ENCODE measurements at regions not wholly inside any gene's neighbourhood (a gene's known extent, or its start where the extent isn't known, plus 50 kb on each side); places are given as distances from the start of the nearest gene placed in this dataset.
"Not testable (repeated sequence)": the region's sequence is repeated elsewhere in the genome, so short reads cannot be mapped to it uniquely, and the experiment has no call there.

DNA sequence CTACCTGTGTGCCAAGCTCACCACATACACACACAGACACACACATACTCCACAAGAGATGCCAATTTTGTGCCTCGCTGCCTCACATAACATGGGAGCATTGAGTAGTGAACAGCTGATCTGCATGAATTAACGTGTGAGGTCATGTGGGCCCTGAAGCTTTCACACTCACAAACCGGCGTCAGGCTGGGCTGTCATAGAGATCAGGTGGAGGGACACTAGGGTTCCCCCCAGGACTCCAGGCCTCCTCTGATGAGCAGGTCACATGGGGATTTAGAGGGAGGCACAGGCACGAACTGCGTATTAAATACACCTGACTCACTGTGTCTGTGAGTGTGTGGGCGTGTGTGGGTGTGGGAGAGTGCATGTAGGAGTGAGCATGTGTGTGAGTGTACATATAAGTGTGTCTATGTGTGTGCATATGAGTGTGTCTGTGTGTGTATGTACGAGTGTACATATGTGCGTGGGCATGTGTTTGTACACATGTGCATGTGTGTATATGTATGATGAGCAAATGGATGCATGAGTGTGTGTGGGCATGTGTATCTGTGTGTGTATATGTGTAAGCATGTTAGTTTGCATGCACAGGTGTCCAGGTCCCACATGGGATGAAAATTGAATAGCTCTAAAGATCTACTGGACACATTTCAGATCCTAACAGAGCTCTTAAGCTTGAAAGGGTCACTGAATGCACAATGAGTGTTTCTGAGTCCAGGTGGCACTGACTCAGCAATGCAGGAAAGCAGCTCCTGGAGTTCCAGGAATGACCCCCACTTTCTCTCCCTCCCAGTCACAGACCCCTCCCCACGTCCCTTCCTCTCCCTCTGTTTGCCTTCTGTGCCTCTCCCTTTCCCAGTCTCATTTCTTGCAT is 336.6 kb downstream of the PREX1 start:
- DNase-seq (ENCODE audit: low spot score), result no peak

GRCh38 chr20:48490341-48490740 is 337.5 kb downstream of the PREX1 start:
- not testable (repeated sequence) for DNase-seq (ENCODE audit: low spot score)

DNA sequence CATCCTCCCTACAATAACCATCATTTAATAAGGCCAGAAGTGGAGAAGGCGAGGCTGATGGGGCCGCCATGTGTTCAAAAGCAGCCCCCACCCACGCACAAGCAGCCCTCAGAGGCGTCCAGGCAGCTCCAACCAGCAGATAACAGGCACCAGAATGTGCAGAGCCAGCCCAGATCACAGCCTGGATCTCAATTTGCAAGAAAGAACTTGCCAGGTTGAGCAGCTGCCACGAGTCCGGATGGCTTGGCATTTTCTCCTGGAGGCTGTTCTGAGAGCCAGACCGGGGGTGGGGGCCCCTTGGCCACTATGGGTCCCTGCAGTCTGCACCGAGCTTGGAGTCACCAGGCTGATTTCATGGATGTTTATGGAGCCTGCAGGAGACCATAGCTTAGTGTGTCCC is 338.1 kb downstream of the PREX1 start:
- no peak for DNase-seq (ENCODE audit: low spot score)

GRCh38 chr20:48489046-48489463 is 338.7 kb downstream of the PREX1 start:
- no peak for DNase-seq (ENCODE audit: low spot score)

DNA sequence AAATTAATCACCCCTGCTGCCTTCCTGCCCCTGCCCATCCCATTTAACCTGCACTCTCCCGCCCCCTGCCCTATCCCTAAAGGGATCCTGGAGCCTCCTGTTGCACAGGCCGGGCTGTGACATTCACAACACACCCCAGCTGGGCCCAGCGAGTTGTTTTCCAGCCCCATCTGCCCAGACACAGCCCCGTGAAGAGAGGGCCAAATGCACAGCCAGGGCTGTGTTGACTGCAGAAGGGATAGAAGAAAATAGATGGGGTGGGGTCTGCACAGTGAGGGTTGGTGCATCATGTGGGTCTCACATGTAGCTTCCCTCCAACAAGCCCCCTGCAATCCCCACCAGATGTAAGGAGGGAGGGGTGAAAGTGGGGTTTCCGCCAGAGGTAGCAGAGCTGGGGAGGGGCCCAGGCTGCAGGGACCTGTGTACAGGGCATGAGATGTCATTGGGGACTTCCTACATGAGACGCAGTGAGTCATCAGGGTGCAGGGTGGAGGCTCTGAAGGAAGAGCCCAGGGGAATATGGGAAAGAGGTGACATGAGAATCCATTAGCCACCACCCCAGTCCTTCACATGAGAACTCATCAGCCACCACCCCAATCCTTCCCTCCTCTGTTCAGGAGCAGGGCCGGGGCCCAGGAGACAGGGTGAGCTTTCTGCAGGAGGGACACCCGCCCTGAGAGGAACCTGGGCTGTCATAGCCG is 339.3 kb downstream of the PREX1 start:
- not testable (repeated sequence) for DNase-seq (ENCODE audit: low spot score)

GRCh38 chr20:48486065-48486464 is 341.7 kb downstream of the PREX1 start:
- no peak for DNase-seq (ENCODE audit: low spot score)

DNA sequence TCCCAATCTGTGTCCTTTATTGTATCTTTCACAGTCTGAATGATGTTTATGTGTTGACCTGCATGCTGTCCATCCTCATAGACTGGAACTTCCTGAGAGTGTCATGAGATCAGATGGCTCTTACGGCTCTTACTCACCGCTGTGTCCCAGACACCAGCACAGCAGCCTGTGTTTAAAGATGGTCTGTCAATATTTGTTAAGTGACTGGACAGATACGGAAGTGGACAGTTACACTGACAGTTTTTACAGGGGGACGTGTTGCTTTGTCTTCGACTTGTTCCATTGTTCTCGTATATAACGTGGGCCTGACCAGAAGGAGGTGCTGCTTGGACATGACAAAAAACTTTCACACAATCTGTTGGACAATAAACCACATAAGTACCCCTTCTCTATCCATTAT is 342.6 kb downstream of the PREX1 start:
- DNase-seq (ENCODE audit: low spot score), result not testable (repeated sequence)

DNA sequence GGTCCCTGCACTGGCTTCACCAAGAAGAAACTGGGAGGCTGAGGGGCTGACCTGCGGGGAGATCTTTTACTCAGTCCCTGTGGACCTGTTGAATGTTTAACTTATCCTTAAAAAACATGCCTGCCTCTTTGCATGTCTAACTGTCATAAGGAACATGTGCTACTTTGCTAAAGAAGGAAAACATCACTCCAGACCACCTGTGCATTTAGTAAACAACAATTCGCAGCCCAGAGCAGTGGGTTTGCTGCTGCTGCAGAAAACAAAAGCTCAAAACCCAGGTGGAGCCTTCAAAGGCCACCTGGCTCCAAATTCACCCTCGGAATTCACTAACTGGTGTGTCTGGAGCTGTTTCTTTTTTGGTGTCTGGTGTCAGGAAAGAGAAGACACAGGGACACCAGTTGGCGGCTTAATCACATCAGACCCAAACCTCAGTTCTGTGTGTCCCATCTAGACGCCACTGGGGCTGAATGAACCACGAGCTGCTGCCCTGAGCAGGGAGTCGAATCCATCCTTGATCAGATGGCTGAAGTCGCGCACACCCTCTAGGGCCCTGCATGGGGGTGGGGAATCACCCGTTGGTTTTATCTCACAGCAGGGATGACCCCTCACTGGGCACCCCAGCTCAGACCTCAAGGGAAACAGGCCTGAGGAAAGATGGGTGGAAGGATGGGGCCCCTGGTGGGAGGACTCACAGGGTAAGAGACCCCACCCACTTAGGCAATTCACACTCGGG is 344.3 kb downstream of the PREX1 start:
- DNase-seq (ENCODE audit: low spot score), result no peak

DNA sequence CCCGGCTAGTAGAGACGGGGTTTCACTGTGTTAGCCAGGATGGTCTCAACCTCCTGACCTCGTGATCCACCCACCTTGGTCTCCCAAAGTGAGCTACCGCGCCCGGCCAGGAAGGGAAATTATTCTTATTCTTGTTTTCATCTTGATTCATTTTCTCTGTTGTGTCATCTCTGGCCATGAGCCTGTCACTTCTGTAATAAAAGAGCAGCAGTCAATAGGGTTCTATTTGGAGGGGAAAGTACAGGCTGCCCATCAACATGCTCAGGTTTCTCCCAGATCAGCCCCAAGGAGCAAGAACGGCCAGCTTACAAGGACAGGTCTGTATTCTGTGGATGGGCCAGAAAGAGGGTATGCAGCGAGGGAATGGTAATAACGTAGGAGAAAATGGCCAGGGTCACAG is 345.0 kb downstream of the PREX1 start:
- DNase-seq (ENCODE audit: low spot score), result no peak

DNA sequence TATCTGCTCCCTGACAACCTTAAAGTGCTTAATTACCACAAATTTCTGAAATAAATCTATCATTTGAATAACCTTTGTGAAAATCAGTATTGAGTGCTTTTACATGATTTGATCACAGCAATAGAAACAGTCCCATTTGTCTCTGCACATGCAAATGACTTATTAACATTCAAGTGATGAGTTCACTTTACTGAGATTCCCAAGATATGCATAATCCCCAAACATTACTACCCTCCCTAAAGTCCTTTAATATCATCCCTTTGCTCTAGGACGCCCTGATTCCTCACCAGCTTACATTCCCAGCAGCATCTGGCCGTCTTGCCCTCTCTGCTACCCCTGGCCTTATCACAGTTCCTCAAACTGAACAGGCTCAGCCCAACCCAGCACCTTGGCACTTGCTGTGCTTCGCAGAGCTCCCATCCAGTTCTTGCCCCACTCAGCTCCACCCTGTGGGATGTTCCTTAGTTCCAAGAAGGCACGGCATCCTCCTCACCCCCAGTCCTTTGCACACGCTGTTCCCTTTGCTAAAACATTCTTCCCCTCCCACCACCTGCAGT is 347.5 kb downstream of the PREX1 start:
- DNase-seq (ENCODE audit: low spot score), result no peak

DNA sequence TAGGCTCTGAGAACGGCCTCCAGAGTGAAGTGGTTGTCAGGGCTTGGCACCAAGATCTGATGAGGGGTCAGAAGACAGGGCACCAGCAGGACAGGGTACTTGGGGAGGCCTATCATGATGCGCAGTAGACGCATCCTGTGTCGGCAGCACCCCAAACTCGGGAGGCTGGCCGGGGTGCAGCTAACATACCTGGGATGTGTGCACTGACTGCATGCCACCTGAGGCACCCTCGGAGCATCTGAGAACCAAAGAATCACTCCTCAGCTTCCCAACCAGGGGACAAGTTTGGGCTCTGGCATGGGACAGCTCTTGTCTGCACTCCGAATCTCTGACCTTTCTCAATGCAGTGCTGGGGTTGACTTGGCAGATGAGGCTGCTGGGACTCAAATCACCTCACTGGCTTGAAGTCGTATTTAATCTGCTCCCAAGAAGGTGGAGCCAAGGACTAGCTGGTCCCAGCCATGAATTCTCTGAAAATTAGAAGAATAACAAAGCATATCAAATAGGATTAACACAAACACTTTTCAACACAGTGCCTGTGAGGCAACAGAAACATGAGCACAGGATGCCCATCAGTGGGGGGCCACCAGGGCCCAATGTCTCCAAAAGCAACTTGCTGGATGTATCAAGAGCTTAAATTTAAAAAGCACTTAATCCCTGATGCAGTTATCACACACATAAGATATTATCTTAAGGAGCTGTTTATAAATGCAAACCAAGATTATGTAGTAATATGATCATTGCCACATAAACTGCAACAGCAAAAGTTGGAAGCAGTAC is 348.8 kb downstream of the PREX1 start:
- DNase-seq (ENCODE audit: low spot score), result no peak

- no peak for DNase-seq (ENCODE audit: low spot score)
These were observed 349.4 kb downstream of the PREX1 start for GRCh38 chr20:48478370-48478769.

- no peak for DNase-seq (ENCODE audit: low spot score)
These were observed 350.9 kb downstream of the PREX1 start for GRCh38 chr20:48476854-48477253.

GRCh38 chr20:48474022-48474421 is 353.8 kb downstream of the PREX1 start:
- DNase-seq (ENCODE audit: low spot score), result no peak

GRCh38 chr20:48471759-48472408 is 355.9 kb downstream of the PREX1 start:
- no peak for DNase-seq (ENCODE audit: low spot score)

- DNase-seq (ENCODE audit: low spot score), result no peak
These were observed 356.6 kb downstream of the PREX1 start for GRCh38 chr20:48471176-48471575.

DNA sequence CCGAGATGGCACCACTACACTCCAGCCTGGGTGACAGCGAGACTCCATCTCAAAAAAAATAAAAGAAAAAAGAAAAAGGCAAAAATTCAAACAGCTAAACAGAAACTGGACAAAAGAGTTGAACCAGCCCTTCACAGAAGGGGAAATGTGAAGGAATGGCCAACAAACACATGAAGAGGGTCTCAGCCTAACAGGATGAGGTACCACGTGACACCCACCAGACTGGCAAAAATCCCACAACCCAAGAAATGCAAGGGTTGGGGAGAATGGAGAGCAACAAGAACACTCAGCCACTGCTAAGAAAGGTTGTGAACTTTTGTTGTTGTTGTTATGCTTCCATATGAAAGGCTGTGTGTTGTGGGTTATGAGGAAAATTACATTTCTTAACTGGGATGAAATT is 357.7 kb downstream of the PREX1 start:
- DNase-seq (ENCODE audit: low spot score), result no peak

DNA sequence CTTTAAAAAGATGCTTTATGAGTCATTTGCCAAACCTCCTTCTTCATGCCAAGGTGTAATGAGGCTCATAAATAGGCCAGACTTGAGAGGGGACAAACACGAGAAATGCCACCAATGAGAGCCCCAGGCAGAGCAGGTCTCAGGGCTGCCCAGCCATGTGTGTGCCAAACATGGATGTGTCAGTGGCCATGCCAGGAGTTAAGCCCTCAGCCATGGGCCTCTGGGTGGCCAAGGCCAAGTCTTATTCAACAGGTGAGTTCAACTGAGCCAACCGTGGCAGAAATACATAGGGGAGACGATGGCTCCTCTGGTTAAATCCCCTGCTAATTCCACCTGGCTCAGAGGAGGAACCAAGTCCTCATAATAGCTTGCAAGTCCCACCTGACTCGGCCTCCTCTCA is 358.8 kb downstream of the PREX1 start:
- no peak for DNase-seq (ENCODE audit: low spot score)

- DNase-seq (ENCODE audit: low spot score), result no peak
These were observed 359.2 kb downstream of the PREX1 start for GRCh38 chr20:48468571-48468970.

DNA sequence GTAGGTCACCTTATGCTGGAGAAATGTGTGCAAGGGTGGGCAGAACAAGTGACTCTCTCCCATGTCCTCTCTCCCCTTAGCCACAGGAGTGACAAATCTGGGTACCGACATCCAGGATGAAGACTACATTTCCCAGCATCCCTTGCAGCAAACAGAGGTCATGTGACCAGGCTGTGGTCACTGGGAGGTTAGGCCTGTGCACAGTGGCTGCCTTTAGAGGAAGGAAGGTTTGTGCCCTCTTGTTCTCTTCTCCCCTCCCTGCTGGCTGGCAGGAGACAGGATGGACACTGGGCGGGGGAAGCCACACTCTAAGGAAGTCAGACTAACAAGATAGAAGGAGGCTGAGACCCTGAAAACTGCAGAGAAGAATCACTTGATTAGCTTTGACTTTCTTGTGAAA is 360.2 kb downstream of the PREX1 start:
- no peak for DNase-seq (ENCODE audit: low spot score)

GRCh38 chr20:48465271-48465670 is 362.5 kb downstream of the PREX1 start:
- DNase-seq (ENCODE audit: low spot score), result no peak
